ENCODE measurements at regions not wholly inside any gene's neighbourhood (a gene's known extent, or its start where the extent isn't known, plus 50 kb on each side); places are given as distances from the start of the nearest gene placed in this dataset.

DNA sequence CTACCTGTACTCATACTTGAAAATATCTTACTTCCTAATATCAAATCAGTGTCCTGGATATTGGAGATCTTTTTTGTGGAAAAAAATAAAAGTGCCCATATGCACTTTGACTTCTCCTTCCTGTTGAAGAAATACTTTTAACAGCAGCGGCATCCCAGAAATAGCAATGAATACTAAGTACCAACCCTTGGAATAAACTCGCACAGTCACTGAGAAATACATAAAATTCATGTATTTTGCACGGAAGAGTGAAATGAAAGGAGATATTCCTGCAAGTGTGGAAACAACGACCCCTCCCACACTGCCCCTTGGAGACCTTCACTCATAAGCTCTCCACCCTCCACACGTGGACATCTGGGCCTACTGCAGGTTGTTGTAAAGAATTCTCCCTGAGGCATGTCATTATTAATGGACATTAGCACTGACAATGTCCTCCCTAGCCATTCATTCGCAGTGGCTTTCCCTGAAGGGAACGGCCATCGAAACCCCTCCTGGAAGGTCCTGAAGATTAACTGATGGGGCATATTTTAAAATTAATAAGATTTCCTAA, 407.6 kb upstream of the PFKP start:
- TF ChIP-seq POLR2AphosphoS5 (IDR thresholded peaks at IDR 0.05) = no peak
- no peak for TF ChIP-seq POLR2A (IDR thresholded peaks at IDR 0.05)
- TF ChIP-seq EP300 (IDR thresholded peaks at IDR 0.05) = no peak
- no peak for TF ChIP-seq CTCF (IDR thresholded peaks at IDR 0.05)
- Histone ChIP-seq H3K4me1 (no peaks in the 10 kb centered on the region), H3K4me3 (no peak overlapping the region), H3K9me3 (peaks cover under 1% of the 10 kb centered on the region), H3K27ac (no peak overlapping the region), H3K27me3 (no peaks in the 10 kb centered on the region), H3K36me3 (no peaks in the 10 kb centered on the region)
- 75% methylated on average over 8 of the region's 8 CpGs for WGBS
- DNase-seq (ENCODE audit: low spot score in 2 of 2) = no peak

GRCh38 chr10:2658780-2659179, 408.6 kb upstream of the PFKP start:
- H3K4me3 ChIP-seq = no peak overlapping the region
- no peaks in the 10 kb centered on the region for H3K4me1 ChIP-seq
- H3K36me3 ChIP-seq = no peaks in the 10 kb centered on the region
- DNase-seq (ENCODE audit: low spot score in 2 of 2) = no peak
- no peaks in the 10 kb centered on the region for H3K9me3 ChIP-seq
- no peak for TF ChIP-seq EP300 (IDR thresholded peaks at IDR 0.05)
- no peak for TF ChIP-seq CTCF (IDR thresholded peaks at IDR 0.05)
- TF ChIP-seq POLR2AphosphoS5 (IDR thresholded peaks at IDR 0.05) = no peak
- TF ChIP-seq POLR2A (IDR thresholded peaks at IDR 0.05) = no peak
- no peaks in the 10 kb centered on the region for H3K27me3 ChIP-seq
- no peak overlapping the region for H3K27ac ChIP-seq
- 62% methylated on average over 4 of the region's 4 CpGs for WGBS

DNA sequence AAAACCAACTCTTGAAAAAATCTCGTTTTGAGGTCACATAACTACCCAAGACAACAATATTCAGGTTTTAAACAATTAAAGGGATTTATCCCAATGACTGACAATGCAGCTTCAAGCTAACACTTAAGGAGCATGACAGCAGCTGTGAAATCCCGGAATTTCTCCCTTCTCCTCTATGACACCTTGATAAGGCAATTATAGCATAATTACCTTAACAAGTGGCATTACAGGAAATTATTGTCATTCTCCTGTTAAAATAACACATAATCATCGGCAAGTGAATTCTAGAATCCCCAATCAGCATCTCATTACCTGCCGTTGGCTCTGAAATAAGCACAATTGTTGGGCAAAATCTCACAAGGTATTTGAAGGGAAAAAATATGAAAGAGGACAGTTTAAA, 417.0 kb upstream of the PFKP start:
- no peaks in the 10 kb centered on the region for H3K4me1 ChIP-seq
- no peak for DNase-seq (ENCODE audit: low spot score in 2 of 2)

DNA sequence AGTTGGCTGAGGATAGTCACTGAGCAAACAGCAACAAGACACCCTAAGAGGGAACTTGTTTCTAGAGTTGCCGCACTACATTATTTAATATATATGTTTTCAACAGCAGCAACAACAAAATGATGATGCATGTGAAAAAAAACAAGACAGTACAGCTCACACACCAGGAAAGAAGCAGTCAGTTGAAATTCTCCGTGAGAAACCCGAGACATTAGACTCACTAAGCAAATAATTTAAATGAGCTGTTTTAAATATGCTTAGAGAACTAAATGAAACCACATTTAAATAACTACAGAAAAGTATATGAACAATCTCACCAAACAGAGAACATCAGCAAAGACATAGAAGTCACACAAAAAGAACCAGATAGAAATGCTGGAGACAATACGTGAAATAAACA, 426.3 kb upstream of the PFKP start:
- no peaks in the 10 kb centered on the region for H3K27me3 ChIP-seq
- no peaks in the 10 kb centered on the region for H3K4me1 ChIP-seq
- no peaks in the 10 kb centered on the region for H3K9me3 ChIP-seq
- no peak overlapping the region for H3K4me3 ChIP-seq
- H3K36me3 ChIP-seq = no peaks in the 10 kb centered on the region
- DNase-seq (ENCODE audit: low spot score in 2 of 2) = no peak
- no peak overlapping the region for H3K27ac ChIP-seq
- TF ChIP-seq CTCF (IDR thresholded peaks at IDR 0.05) (no peak), POLR2A (IDR thresholded peaks at IDR 0.05) (no peak), EP300 (IDR thresholded peaks at IDR 0.05) (no peak), POLR2AphosphoS5 (IDR thresholded peaks at IDR 0.05) (no peak)
- 71% methylated on average over 4 of the region's 4 CpGs for WGBS

More for the DNA sequence above, 417.0 kb upstream of the PFKP start:
- Histone ChIP-seq H3K27ac (no peak overlapping the region), H3K36me3 (no peaks in the 10 kb centered on the region), H3K4me3 (no peak overlapping the region), H3K9me3 (no peaks in the 10 kb centered on the region), H3K27me3 (no peaks in the 10 kb centered on the region)
- TF ChIP-seq POLR2AphosphoS5 (IDR thresholded peaks at IDR 0.05) (no peak), POLR2A (IDR thresholded peaks at IDR 0.05) (no peak), CTCF (IDR thresholded peaks at IDR 0.05) (no peak), EP300 (IDR thresholded peaks at IDR 0.05) (no peak)
- WGBS = 74% methylated on average over 4 of the region's 4 CpGs

DNA sequence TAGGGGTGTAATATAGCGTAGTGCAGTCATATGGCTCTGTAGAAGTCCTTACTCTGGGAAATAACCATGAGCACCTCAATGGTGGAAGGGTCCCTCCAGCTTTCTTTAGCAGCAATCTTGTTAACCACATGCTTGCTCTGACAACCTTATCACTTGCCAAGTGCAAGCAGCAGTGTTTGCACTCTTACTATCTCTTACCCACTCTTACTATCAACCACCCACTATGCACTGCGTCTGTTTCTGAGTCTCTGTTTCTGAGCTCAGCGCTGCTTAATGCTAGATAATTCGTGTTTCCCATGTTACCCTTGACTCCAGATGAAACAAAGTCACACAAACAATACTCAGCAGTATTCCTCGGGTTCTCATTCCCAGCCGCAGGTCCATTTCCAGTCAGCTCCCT, 433.7 kb upstream of the PFKP start:
- Histone ChIP-seq H3K4me3 (no peak overlapping the region), H3K27me3 (no peaks in the 10 kb centered on the region), H3K4me1 (no peaks in the 10 kb centered on the region), H3K27ac (no peak overlapping the region), H3K9me3 (no peaks in the 10 kb centered on the region), H3K36me3 (no peaks in the 10 kb centered on the region)
- TF ChIP-seq EP300 (IDR thresholded peaks at IDR 0.05) (no peak), POLR2AphosphoS5 (IDR thresholded peaks at IDR 0.05) (no peak), POLR2A (IDR thresholded peaks at IDR 0.05) (no peak)
- DNase-seq (ENCODE audit: low spot score in 2 of 2) = no peak
- WGBS = 74% methylated on average over 6 of the region's 6 CpGs

Measured in suprapubic skin (tissue), 4 donors.